ENCODE measurements at regions not wholly inside any gene's neighbourhood (a gene's known extent, or its start where the extent isn't known, plus 50 kb on each side); places are given as distances from the start of the nearest gene placed in this dataset.

GRCh38 chr2:128832946-128833663, 514.4 kb upstream of the HS6ST1 start:
- TF ChIP-seq, protein P1, sequence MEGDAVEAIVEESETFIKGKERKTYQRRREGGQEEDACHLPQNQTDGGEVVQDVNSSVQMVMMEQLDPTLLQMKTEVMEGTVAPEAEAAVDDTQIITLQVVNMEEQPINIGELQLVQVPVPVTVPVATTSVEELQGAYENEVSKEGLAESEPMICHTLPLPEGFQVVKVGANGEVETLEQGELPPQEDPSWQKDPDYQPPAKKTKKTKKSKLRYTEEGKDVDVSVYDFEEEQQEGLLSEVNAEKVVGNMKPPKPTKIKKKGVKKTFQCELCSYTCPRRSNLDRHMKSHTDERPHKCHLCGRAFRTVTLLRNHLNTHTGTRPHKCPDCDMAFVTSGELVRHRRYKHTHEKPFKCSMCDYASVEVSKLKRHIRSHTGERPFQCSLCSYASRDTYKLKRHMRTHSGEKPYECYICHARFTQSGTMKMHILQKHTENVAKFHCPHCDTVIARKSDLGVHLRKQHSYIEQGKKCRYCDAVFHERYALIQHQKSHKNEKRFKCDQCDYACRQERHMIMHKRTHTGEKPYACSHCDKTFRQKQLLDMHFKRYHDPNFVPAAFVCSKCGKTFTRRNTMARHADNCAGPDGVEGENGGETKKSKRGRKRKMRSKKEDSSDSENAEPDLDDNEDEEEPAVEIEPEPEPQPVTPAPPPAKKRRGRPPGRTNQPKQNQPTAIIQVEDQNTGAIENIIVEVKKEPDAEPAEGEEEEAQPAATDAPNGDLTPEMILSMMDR (IDR thresholded peaks at IDR 0.05), result no peak
- TF ChIP-seq POLR2A (IDR thresholded peaks at IDR 0.05), result no peak

Data from testis (tissue), 2 donors.